Lower lobe of right lung (tissue), 2 donors: ENCODE measurements at regions not wholly inside any gene's neighbourhood (a gene's known extent, or its start where the extent isn't known, plus 50 kb on each side); places are given as distances from the start of the nearest gene placed in this dataset.

Experiments
- ATAC-seq, 2 donors: fragments of 200-7000 bp; cut with Tn5 transposase; one replicate each; pipeline ENCODE4 v1.9.1; 2020 to 2022; ENCODE audit warnings: mild to moderate bottlenecking in 2 of 2, moderate library complexity in 2 of 2
- DNase-seq: peaks from one replicate; pipeline ENCODE4 v3.0.0-alpha.2; 2020
- H3K27ac ChIP-seq: fragments of 200-600 bp; one replicate; pipeline ENCODE4 v1.8.0; 2022
- H3K27me3 ChIP-seq: fragments of 200-600 bp; one replicate; pipeline ENCODE4 v1.8.0; 2022; ENCODE audit warnings: low read depth
- H3K36me3 ChIP-seq: fragments of 200-600 bp; one replicate; pipeline ENCODE4 v1.8.0; 2022; ENCODE audit warnings: mild to moderate bottlenecking
- H3K4me1 ChIP-seq: fragments of 200-600 bp; one replicate; pipeline ENCODE4 v1.8.0; 2022
- H3K4me3 ChIP-seq: fragments of 200-600 bp; one replicate; pipeline ENCODE4 v1.8.0; 2022; ENCODE audit warnings: mild to moderate bottlenecking
- H3K9me3 ChIP-seq: fragments of 200-600 bp; one replicate; pipeline ENCODE4 v1.8.0; 2022
- intact Hi-C: fragments of 100-400 bp; cut with DNase I; formaldehyde crosslinking; loops from one replicate; pipeline ENCODE4 v1.11.0; 2022
- TF ChIP-seq, protein P1 (sequence below): fragments of 200-600 bp; IDR thresholded peaks from one replicate; pipeline ENCODE4 v1.8.0; 2022; ENCODE audit warnings: antibody characterized with exemption, mild to moderate bottlenecking
- donor health status: DM: no; HTN: yes; CAD: no; lungs with severe emphysema.

DNA sequence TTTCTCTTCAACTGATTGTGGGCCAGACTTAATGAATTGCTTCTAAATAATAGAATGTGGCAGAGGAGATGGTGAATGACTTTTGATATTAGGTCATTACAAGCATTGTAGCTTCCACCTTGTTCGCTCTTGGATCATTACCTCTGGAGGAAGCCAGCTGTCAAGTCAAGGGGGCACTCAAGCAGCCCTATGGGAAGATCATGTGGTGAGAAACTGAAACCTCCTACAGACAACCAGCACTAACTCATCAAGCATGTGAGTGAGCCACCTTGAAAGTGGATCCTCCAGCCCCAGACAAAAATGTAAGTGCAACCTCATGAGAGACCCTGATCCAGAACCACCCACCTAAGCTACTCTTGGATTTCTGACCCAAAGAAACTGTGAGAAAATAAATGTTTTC is 109.8 kb upstream of the TBC1D5 start:
- TF ChIP-seq, protein P1, sequence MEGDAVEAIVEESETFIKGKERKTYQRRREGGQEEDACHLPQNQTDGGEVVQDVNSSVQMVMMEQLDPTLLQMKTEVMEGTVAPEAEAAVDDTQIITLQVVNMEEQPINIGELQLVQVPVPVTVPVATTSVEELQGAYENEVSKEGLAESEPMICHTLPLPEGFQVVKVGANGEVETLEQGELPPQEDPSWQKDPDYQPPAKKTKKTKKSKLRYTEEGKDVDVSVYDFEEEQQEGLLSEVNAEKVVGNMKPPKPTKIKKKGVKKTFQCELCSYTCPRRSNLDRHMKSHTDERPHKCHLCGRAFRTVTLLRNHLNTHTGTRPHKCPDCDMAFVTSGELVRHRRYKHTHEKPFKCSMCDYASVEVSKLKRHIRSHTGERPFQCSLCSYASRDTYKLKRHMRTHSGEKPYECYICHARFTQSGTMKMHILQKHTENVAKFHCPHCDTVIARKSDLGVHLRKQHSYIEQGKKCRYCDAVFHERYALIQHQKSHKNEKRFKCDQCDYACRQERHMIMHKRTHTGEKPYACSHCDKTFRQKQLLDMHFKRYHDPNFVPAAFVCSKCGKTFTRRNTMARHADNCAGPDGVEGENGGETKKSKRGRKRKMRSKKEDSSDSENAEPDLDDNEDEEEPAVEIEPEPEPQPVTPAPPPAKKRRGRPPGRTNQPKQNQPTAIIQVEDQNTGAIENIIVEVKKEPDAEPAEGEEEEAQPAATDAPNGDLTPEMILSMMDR = no peak
- intact Hi-C loops = no loop called here
- Histone ChIP-seq H3K27ac (no peak overlapping the region), H3K4me1 (no peaks in the 10 kb centered on the region), H3K27me3 (no peaks in the 10 kb centered on the region), H3K36me3 (no peaks in the 10 kb centered on the region), H3K9me3 (no peaks in the 10 kb centered on the region), H3K4me3 (no peak overlapping the region)
- DNase-seq (no peak), ATAC-seq (no peak)

DNA sequence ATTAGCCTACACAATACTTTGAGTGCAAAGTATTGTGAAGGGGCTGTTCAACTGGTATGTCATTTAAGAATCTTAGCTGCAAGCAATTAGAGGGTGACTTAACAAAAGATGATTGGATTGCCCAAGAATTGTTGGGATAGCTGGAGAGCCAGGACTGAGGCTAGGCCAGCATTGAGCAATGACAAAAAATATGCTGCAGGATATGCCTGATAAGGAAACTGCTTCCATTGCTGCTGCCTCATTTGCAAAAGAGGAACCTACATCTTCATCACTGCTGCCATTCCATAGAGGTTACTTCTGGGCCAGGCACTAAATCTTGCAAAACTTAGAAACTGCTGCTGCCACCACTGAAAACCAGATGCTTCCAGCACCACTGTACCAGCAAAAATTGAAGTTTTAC is 108.0 kb upstream of the TBC1D5 start:
- no peaks in the 10 kb centered on the region for H3K36me3 ChIP-seq
- no peak overlapping the region for H3K27ac ChIP-seq
- no peaks in the 10 kb centered on the region for H3K4me1 ChIP-seq
- DNase-seq = no peak
- H3K27me3 ChIP-seq = no peaks in the 10 kb centered on the region
- no peaks in the 10 kb centered on the region for H3K9me3 ChIP-seq
- H3K4me3 ChIP-seq = no peak overlapping the region
- intact Hi-C loops = no loop called here
- TF ChIP-seq, protein P1 = no peak
- ATAC-seq = no peak

DNA sequence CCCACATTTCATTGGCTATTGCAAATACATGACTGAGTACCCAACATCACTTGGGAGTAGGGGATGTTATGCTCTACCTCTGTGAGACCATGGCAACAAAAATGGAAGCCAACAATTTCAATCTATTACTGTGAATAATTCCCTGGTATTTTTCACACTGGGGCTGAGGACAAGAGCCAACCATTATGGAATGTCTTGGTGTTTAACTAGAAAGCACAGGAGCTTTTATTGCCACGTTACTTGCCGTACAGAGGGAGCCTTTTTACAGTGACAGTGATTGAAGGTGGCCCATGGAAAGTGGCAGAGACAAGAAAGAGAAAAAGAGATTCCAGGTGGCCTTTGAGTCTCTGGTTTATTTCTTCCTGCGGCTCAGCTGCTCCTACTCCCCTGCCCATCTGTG is 105.7 kb upstream of the TBC1D5 start:
- no peaks in the 10 kb centered on the region for H3K27me3 ChIP-seq
- no peak for ATAC-seq
- no peaks in the 10 kb centered on the region for H3K9me3 ChIP-seq
- H3K4me1 ChIP-seq = no peaks in the 10 kb centered on the region
- intact Hi-C loops = loop anchor here (10.0 kb wide), 1 partner anchor 203 kb away; no protein-coding TSS in a partner anchor
- H3K4me3 ChIP-seq = no peak overlapping the region
- no peak overlapping the region for H3K27ac ChIP-seq
- H3K36me3 ChIP-seq = no peaks in the 10 kb centered on the region
- TF ChIP-seq, protein P1 = no peak
- no peak for DNase-seq

DNA sequence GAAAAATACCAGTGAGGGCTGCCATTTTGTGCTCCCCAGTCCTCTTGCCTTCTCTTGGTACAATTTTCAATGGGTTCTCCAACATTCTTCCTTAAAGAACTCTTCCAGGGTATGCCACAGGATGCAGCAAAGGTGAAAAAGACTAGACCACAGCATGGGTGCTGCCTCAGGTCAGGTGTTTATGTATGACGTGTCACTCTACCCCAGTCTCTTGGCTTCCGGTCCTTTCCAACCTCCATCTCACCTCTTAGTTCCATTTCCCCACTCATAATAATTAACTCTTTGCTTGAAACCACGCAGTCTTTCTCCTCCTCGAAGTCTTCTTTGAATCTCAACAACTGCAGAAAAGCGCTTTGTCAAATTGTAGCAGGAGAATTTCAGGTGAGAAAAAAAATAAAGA is 104.7 kb upstream of the TBC1D5 start:
- TF ChIP-seq, protein P1 = no peak
- Histone ChIP-seq H3K27ac (no peak overlapping the region), H3K36me3 (no peaks in the 10 kb centered on the region), H3K4me3 (no peak overlapping the region), H3K27me3 (no peaks in the 10 kb centered on the region), H3K4me1 (no peaks in the 10 kb centered on the region), H3K9me3 (no peaks in the 10 kb centered on the region)
- DNase-seq (no peak), ATAC-seq (no peak)
- intact Hi-C loops = loop anchor here (10.0 kb wide), 1 partner anchor 202 kb away; no protein-coding TSS in a partner anchor

DNA sequence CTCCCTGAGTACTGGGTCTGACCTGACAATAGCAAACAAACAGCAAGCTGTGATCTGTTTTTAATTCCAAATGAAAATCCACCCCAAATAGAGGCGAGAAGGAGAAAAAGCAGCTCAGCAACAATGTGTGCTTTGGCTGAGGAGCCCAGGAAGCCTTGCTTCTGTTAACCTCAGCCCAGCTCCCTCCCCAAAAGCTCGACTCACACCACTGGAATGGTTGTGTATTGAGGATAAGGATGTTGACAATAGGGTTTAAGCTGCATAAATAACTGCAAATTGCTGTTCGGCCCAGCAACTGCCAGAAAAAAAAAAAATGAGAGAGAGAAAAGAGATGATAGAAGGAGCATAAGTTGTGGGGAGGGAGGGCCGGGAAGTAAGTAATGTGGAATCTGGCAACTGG is 104.0 kb upstream of the TBC1D5 start:
- Histone ChIP-seq H3K27ac (no peak overlapping the region), H3K4me3 (no peak overlapping the region), H3K4me1 (no peaks in the 10 kb centered on the region), H3K36me3 (no peaks in the 10 kb centered on the region), H3K9me3 (no peaks in the 10 kb centered on the region), H3K27me3 (no peaks in the 10 kb centered on the region)
- TF ChIP-seq, protein P1 = no peak
- intact Hi-C loops = loop anchor here (10.0 kb wide), 1 partner anchor 202 kb away; no protein-coding TSS in a partner anchor
- ATAC-seq (no peak), DNase-seq (no peak)
